Calu3 (cell line): ENCODE measurements at regions not wholly inside any gene's neighbourhood (a gene's known extent, or its start where the extent isn't known, plus 50 kb on each side); places are given as distances from the start of the nearest gene placed in this dataset.

ENCODE experiments used
- BruUV-seq: library from RNA; stranded (reverse); fragments of 400-500 nt; replicated peaks from 2 replicates; lab custom pipeline; 2021; lab: Mats Ljungman, UMichigan
- CTCF ChIA-PET: fragments of 300-600 bp; sonication (Branson Sonifier 250); formaldehyde crosslinking; loops from one replicate; lab custom pipeline; 2022; ENCODE audit warnings: antibody characterized with exemption; lab: Charles Lee
- DNase-seq: peaks from one replicate; pipeline ENCODE4 v3.0.0; 2022
- H3K27ac Mint-ChIP-seq: one replicate; pipeline ENCODE4 v1.8.0; 2022; ENCODE audit warnings: mixed read lengths; ENCODE audit not compliant: unreplicated experiment
- H3K27me3 Mint-ChIP-seq: one replicate; pipeline ENCODE4 v1.8.0; 2022; ENCODE audit warnings: mixed read lengths; ENCODE audit not compliant: unreplicated experiment
- H3K36me3 Mint-ChIP-seq: one replicate; pipeline ENCODE4 v1.8.0; 2022; ENCODE audit warnings: mild to moderate bottlenecking, moderate library complexity, mixed read lengths; ENCODE audit not compliant: insufficient read depth, unreplicated experiment
- H3K4me1 Mint-ChIP-seq: one replicate; pipeline ENCODE4 v1.8.0; 2022; ENCODE audit warnings: mild to moderate bottlenecking, low read depth, mixed read lengths; ENCODE audit not compliant: unreplicated experiment
- H3K4me3 Mint-ChIP-seq: one replicate; pipeline ENCODE4 v1.8.0; 2022; ENCODE audit warnings: mild to moderate bottlenecking, low read depth, moderate library complexity, mixed read lengths; ENCODE audit not compliant: unreplicated experiment
- H3K9me3 Mint-ChIP-seq: one replicate; pipeline ENCODE4 v1.8.0; 2022; ENCODE audit warnings: low read depth, mixed read lengths; ENCODE audit not compliant: unreplicated experiment
- intact Hi-C: fragments of 100-400 bp; cut with micrococcal nuclease; formaldehyde crosslinking; loops from one replicate; pipeline ENCODE4 v1.10.0; 2022; ENCODE audit not compliant: unreplicated experiment
- TF ChIP-seq, protein P1 (sequence below): fragments of 200-600 bp; IDR thresholded peaks from one replicate; pipeline ENCODE4 v1.8.0; 2022; ENCODE audit warnings: antibody characterized with exemption; ENCODE audit not compliant: unreplicated experiment

GRCh38 chr14:51394384-51394783, 154.3 kb downstream of the TMX1 start:
- TF ChIP-seq, protein P1, sequence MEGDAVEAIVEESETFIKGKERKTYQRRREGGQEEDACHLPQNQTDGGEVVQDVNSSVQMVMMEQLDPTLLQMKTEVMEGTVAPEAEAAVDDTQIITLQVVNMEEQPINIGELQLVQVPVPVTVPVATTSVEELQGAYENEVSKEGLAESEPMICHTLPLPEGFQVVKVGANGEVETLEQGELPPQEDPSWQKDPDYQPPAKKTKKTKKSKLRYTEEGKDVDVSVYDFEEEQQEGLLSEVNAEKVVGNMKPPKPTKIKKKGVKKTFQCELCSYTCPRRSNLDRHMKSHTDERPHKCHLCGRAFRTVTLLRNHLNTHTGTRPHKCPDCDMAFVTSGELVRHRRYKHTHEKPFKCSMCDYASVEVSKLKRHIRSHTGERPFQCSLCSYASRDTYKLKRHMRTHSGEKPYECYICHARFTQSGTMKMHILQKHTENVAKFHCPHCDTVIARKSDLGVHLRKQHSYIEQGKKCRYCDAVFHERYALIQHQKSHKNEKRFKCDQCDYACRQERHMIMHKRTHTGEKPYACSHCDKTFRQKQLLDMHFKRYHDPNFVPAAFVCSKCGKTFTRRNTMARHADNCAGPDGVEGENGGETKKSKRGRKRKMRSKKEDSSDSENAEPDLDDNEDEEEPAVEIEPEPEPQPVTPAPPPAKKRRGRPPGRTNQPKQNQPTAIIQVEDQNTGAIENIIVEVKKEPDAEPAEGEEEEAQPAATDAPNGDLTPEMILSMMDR: no peak
- intact Hi-C loops: loop anchor here (10.0 kb wide), 1 partner anchor 140 kb away; no protein-coding TSS in a partner anchor
- no peaks in the 10 kb centered on the region for H3K9me3 Mint-ChIP-seq
- BruUV-seq: no TSS peak
- H3K4me3 Mint-ChIP-seq: no peak overlapping the region
- DNase-seq: no peak
- CTCF ChIA-PET: no interaction called here
- H3K27me3 Mint-ChIP-seq: no peaks in the 10 kb centered on the region
- H3K27ac Mint-ChIP-seq: peak overlapping the region; percentile 95
- peaks cover 17% of the 10 kb centered on the region for H3K36me3 Mint-ChIP-seq
- H3K4me1 Mint-ChIP-seq: peaks cover 40% of the 10 kb centered on the region

- TF ChIP-seq, protein P1: no peak
- no TSS peak for BruUV-seq
- CTCF ChIA-PET: no interaction called here
- H3K27me3 Mint-ChIP-seq: no peaks in the 10 kb centered on the region
- H3K27ac Mint-ChIP-seq: peak overlapping the region; percentile 95
- H3K4me1 Mint-ChIP-seq: peaks cover 42% of the 10 kb centered on the region
- intact Hi-C loops: loop anchor here (10.0 kb wide), 1 partner anchor 140 kb away; no protein-coding TSS in a partner anchor
- DNase-seq: peak; percentile 6
- peak overlapping the region; percentile 33 for H3K4me3 Mint-ChIP-seq
- H3K36me3 Mint-ChIP-seq: peaks cover 17% of the 10 kb centered on the region
- no peaks in the 10 kb centered on the region for H3K9me3 Mint-ChIP-seq
Observed at GRCh38 chr14:51394804-51395203, 154.8 kb downstream of the TMX1 start.

- peak overlapping the region; percentile 33 for H3K4me3 Mint-ChIP-seq
- peak overlapping the region; percentile 95 for H3K27ac Mint-ChIP-seq
- peaks cover 48% of the 10 kb centered on the region for H3K4me1 Mint-ChIP-seq
- DNase-seq: no peak
- H3K27me3 Mint-ChIP-seq: no peaks in the 10 kb centered on the region
- BruUV-seq: no TSS peak
- intact Hi-C loops: loop anchor here (10.0 kb wide), 1 partner anchor 139 kb away; no protein-coding TSS in a partner anchor
- CTCF ChIA-PET: interaction anchor here (0.6 kb wide), 1 partner anchor 9 kb away, joined by 4 read pairs; no protein-coding TSS in a partner anchor
- TF ChIP-seq, protein P1: no peak
- H3K9me3 Mint-ChIP-seq: no peaks in the 10 kb centered on the region
- peaks cover 17% of the 10 kb centered on the region for H3K36me3 Mint-ChIP-seq
Observed at GRCh38 chr14:51395361-51395849, 155.4 kb downstream of the TMX1 start.

DNA sequence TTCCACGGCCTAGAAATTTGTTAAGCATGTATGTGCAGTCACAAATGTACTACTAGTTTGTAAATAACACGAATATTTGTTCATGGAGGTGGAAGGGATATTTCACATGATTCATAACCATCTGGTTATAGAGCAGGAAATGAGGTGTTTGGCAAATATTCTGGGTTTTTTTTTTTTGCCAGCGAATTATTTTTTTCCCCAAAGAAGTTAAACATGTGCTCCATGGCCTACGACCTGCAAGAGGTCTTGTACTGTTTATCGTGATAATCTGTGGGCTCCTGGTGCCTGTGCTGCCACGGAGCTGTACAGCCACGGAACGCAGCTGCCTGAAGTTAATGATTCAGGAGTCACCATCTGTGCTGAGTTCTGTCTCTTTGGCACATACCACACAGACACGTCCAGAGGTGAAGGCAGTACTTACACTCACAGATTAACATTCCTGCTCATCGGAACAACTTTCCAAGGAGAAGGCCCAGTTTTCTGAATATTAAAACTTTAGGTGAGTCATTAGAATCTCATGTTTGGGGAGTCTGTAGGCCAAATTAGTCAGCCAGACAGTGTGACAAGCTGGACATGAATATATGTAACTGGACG, 156.3 kb downstream of the TMX1 start:
- Mint-ChIP-seq H3K4me3 (peak overlapping the region; percentile 51), H3K27ac (peak overlapping the region; percentile 95), H3K9me3 (no peaks in the 10 kb centered on the region), H3K27me3 (no peaks in the 10 kb centered on the region), H3K36me3 (peaks cover 17% of the 10 kb centered on the region), H3K4me1 (peaks cover 50% of the 10 kb centered on the region)
- TF ChIP-seq, protein P1: no peak
- intact Hi-C loops: loop anchor here (1.0 to 10.0 kb wide), 2 partner anchors 35 to 138 kb away; no protein-coding TSS in a partner anchor
- peak; percentile 38 for DNase-seq
- no TSS peak for BruUV-seq
- CTCF ChIA-PET: interaction anchor here (0.6 to 1.2 kb wide), 2 partner anchors 47 to 843 kb away, joined by 3 to 4 read pairs; no protein-coding TSS in a partner anchor
